Omental fat pad (tissue), 3 donors: ENCODE measurements at regions not wholly inside any gene's neighbourhood (a gene's known extent, or its start where the extent isn't known, plus 50 kb on each side); places are given as distances from the start of the nearest gene placed in this dataset.
"Not testable (repeated sequence)": the region's sequence is repeated elsewhere in the genome, so short reads cannot be mapped to it uniquely, and the experiment has no call there.

Source experiments
- ATAC-seq: fragments of 150-250 bp; one replicate; pipeline ENCODE4 v1.9.1; 2016; ENCODE audit warnings: mild to moderate bottlenecking, moderate library complexity; ENCODE audit not compliant: low FRiP score
- DNase-seq: peaks from one replicate; pipeline ENCODE4 v3.0.0-alpha.2; 2019; ENCODE audit warnings: low spot score
- CTCF ChIP-seq, 3 donors: fragments of 450-650 bp; IDR thresholded peaks; one replicate each; pipeline ENCODE4 v1.5.1; 2016 to 2017; ENCODE audit warnings: antibody characterized with exemption in 3 of 3, mild to moderate bottlenecking in 3 of 3, moderate library complexity in 2 of 3

- no peak for TF ChIP-seq CTCF (IDR thresholded peaks at IDR 0.05)
- DNase-seq (no peak), ATAC-seq (no peak)
Observed at GRCh38 chr3:145013931-145014330, 1042.3 kb downstream of the DIPK2A start.

DNA sequence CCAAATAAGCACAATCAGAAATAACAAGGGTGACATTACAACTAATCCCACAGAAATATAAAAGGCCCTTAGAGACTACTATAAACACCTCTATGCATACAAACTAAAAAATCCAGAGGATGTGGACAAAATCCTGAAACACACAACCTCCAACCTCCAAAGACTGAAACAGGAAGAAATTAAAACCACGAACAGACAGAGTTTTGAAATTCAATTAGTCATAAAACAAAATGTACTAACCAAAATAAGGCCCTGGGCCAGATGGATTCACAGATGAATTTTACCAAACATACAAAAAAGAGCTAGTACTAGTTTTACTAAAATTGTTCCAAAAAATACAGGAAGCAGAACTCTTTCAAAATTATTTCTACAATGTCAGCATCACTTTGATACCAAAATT, 1043.6 kb downstream of the DIPK2A start:
- no peak for TF ChIP-seq CTCF (IDR thresholded peaks at IDR 0.05)
- no peak for ATAC-seq
- no peak for DNase-seq

DNA sequence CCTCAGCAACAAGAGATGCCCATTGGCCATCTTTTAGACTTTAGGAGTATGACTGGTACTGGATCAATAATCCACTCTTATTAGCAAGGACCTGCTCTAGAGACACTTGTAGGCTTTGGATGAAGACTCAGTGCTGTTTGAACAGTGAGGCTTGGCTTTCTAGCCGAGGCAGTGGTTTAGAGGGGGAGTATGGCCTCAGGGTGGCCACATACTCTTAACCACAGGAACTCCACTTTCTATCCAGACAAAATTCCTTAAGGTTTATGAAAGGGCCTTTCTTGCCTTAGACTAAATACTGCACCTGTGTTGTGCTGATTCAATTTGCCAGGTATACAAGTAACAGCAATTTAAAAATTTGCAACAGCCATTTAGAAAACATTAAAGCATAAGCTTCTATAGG, 1046.3 kb downstream of the DIPK2A start:
- DNase-seq (no peak), ATAC-seq (no peak)
- TF ChIP-seq CTCF (IDR thresholded peaks at IDR 0.05): no peak

DNA sequence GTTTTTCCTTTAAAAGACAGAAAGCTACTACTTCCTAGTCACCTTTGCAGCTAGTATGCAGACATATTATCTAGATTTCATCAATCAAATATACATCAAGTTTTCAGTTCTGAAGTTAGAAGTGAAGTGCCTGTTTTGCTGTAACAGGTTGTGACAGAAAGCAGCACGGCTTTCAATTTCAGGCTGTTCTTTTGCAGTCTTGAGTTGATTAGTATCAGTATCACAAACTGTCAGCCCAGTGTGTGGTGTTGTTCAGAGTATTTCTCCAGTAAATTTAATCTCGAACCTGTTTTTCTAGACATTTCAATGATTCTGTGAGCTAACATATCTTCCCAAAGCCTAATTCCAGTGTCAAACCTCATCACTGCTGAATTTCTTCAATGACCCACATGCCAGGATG, 1050.8 kb downstream of the DIPK2A start:
- DNase-seq: no peak
- ATAC-seq: no peak
- TF ChIP-seq CTCF (IDR thresholded peaks at IDR 0.05): no peak

- ATAC-seq (no peak), DNase-seq (no peak)
Observed at GRCh38 chr3:145024700-145025099, 1053.1 kb downstream of the DIPK2A start.

DNA sequence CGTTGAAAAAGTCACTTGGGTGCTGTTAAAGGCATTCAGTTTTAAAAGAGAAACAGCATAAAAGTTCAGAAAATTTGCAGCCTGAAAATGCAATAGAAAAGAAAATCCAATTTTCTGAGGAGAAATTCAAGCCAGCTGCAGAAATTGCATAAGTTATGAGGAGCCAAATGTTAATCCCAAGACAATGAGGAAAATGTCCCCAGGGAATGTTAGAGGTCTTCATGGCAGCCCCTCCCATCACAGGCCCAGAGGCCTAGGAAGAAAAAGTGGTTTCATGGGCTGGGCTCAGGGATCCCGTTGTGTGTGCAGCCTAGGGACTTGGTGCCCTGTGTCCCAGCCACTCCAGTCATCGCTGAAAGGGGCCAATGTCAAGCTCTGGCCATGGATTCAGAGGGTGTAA, 1055.6 kb downstream of the DIPK2A start:
- ATAC-seq, DNase-seq: not testable (repeated sequence)

More at GRCh38 chr3:145024700-145025099, 1053.1 kb downstream of the DIPK2A start:
- no peak for TF ChIP-seq CTCF (IDR thresholded peaks at IDR 0.05)

DNA sequence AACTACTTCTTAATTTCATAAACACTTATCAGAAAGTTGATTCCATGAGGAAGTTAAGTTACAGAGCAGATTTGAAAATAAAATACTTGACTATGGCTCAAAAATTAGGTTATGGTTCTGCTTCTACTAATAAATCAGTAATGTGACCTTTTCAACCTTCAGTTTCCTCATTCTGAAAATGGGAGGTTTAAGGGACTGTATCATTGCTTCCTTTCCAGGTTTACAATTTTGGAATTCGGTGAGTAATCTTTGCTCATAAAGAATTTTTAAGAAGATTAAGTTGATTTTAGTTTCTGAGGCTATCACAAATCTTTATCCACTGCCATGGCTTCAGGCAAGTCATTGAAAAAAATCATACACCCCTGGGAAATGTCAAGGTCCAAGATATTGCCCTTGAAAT, 1061.2 kb downstream of the DIPK2A start:
- no peak for DNase-seq
- TF ChIP-seq CTCF (IDR thresholded peaks at IDR 0.05): no peak
- ATAC-seq: no peak

- DNase-seq (no peak), ATAC-seq (no peak)
- TF ChIP-seq CTCF (IDR thresholded peaks at IDR 0.05): no peak
Observed at GRCh38 chr3:145035682-145036081, 1064.1 kb downstream of the DIPK2A start.

- not testable (repeated sequence) for ATAC-seq, DNase-seq
Observed at GRCh38 chr3:145054055-145054454, 1082.4 kb downstream of the DIPK2A start.
